H1 (cell line): ENCODE measurements at regions not wholly inside any gene's neighbourhood (a gene's known extent, or its start where the extent isn't known, plus 50 kb on each side); places are given as distances from the start of the nearest gene placed in this dataset.
"Not testable (repeated sequence)": the region's sequence is repeated elsewhere in the genome, so short reads cannot be mapped to it uniquely, and the experiment has no call there.

ENCODE experiments used
- CTCF ChIA-PET: fragments of 300-600 bp; sonication (Branson Sonifier 250); formaldehyde crosslinking; loops from one replicate; lab custom pipeline; 2021; ENCODE audit not compliant: partially characterized antibody; lab: Charles Lee
- POLR2A ChIA-PET: fragments of 300-600 bp; sonication (Branson Sonifier 250); formaldehyde crosslinking; loops from one replicate; lab custom pipeline; 2021; ENCODE audit warnings: inconsistent platforms; ENCODE audit not compliant: partially characterized antibody; lab: Charles Lee
- DNase-seq, 2 experiments: peaks; one replicate each; pipeline versions ENCODE4 v3.0.0 to v3.0.0-alpha.2; 2010 to 2022; ENCODE audit warnings: low spot score in 2 of 2, low read depth in 1 of 2, mixed read lengths in 1 of 2
- FAIRE-seq: peaks from 2 replicates; lab custom pipeline; 2011; peaks lifted over from hg19 to GRCh38; lab: Jason Lieb, UNC
- H2AFZ ChIP-seq: 2 replicates; pipeline ENCODE4 v1.8.1; 2012; ENCODE audit warnings: low read length, inconsistent platforms
- H2AK5ac ChIP-seq: 2 replicates; pipeline ENCODE4 v1.6.1; 2013; ENCODE audit warnings: low read depth, low read length
- H2BK120ac ChIP-seq: replicated peaks from 2 replicates; pipeline ENCODE3; 2013; ENCODE audit warnings: low read depth, low read length, inconsistent platforms
- H2BK12ac ChIP-seq: 2 replicates; pipeline ENCODE4 v1.6.1; 2013; ENCODE audit warnings: low read depth, low read length
- H2BK15ac ChIP-seq: 2 replicates; pipeline ENCODE4 v1.6.1; 2013; ENCODE audit warnings: low read length
- H2BK20ac ChIP-seq: 2 replicates; pipeline ENCODE4 v1.6.1; 2013; ENCODE audit warnings: low read length
- H2BK5ac ChIP-seq: 2 replicates; pipeline ENCODE4 v1.6.1; 2013; ENCODE audit warnings: low read depth, low read length
- H3K14ac ChIP-seq: 2 replicates; pipeline ENCODE4 v1.6.1; 2013; ENCODE audit warnings: inconsistent platforms; ENCODE audit not compliant: insufficient read length
- H3K18ac ChIP-seq: 2 replicates; pipeline ENCODE4 v1.6.1; 2013; ENCODE audit warnings: low read length; ENCODE audit errors: extremely low read depth
- H3K23ac ChIP-seq: 2 replicates; pipeline ENCODE4 v1.6.1; 2013; ENCODE audit warnings: inconsistent platforms; ENCODE audit not compliant: insufficient read length
- H3K23me2 ChIP-seq: 2 replicates; pipeline ENCODE4 v1.6.1; 2013; ENCODE audit warnings: low read depth, low read length
- H3K27ac ChIP-seq: 2 replicates; pipeline ENCODE4 v1.6.1; 2011; ENCODE audit warnings: low read depth, low read length, inconsistent platforms
- H3K27me3 ChIP-seq, 4 experiments: replicated peaks in 1 of 4; 1 replicate in 1 of 4; 2 replicates in 3 of 4; pipeline versions ENCODE4 v1.6.1 to v1.8.1; 2011 to 2013; ENCODE audit warnings: low read length in 3 of 4, mild to moderate bottlenecking in 3 of 4, inconsistent platforms in 2 of 4, mixed read lengths in 2 of 4, moderate library complexity in 1 of 4; ENCODE audit not compliant: control insufficient read depth in 3 of 4, insufficient read depth in 3 of 4; ENCODE audit errors: extremely low read depth in 1 of 4
- H3K36me3 ChIP-seq, 4 experiments: 2 replicates each; pipeline versions ENCODE4 v1.6.1 to v1.8.1; 2011 to 2013; ENCODE audit warnings: mild to moderate bottlenecking in 4 of 4, low read length in 3 of 4, moderate library complexity in 2 of 4, control low read depth in 1 of 4, inconsistent platforms in 1 of 4; ENCODE audit not compliant: insufficient read depth in 4 of 4, control insufficient read depth in 2 of 4
- H3K4ac ChIP-seq: replicated peaks from 2 replicates; pipeline ENCODE3; 2013; ENCODE audit warnings: low read length, low read depth, mixed read lengths, inconsistent platforms; ENCODE audit not compliant: insufficient read length
- H3K4me1 ChIP-seq, 4 experiments: replicated peaks in 1 of 4; 1 replicate in 1 of 4; 2 replicates in 3 of 4; pipeline versions ENCODE4 v1.6.1 to v1.8.1; 2011 to 2013; ENCODE audit warnings: low read length in 3 of 4, inconsistent platforms in 2 of 4, mixed read lengths in 1 of 4; ENCODE audit not compliant: insufficient read depth in 4 of 4, control insufficient read depth in 3 of 4
- H3K4me2 ChIP-seq, 2 experiments: 2 replicates each; pipeline versions ENCODE4 v1.6.1 to v1.8.1; 2011 to 2013; ENCODE audit warnings: low read depth in 2 of 2, low read length in 2 of 2, control low read depth in 1 of 2, inconsistent platforms in 1 of 2, mild to moderate bottlenecking in 1 of 2; ENCODE audit not compliant: insufficient read depth in 1 of 2
- H3K4me3 ChIP-seq, 4 experiments: fragments of 200-600, 300-600 bp in 1 of 4; sonication (generic), shearing (Covaris generic), sonication (Bioruptor Twin) in 1 of 4; 2 replicates each; pipeline versions ENCODE4 v1.5.1 to v1.8.1; 2011 to 2016; ENCODE audit warnings: low read length in 4 of 4, low read depth in 3 of 4, control low read depth in 2 of 4, inconsistent platforms in 2 of 4, mild to moderate bottlenecking in 2 of 4, mixed read lengths in 1 of 4, moderate library complexity in 1 of 4; ENCODE audit not compliant: insufficient read depth in 2 of 4; ENCODE audit errors: extremely low read depth in 1 of 4
- H3K56ac ChIP-seq: replicated peaks from 2 replicates; pipeline ENCODE3; 2013; ENCODE audit warnings: low read depth, mild to moderate bottlenecking, mixed read lengths, low read length, inconsistent platforms; ENCODE audit not compliant: insufficient read length
- H3K79me1 ChIP-seq: 2 replicates; pipeline ENCODE4 v1.6.1; 2013; ENCODE audit warnings: low read depth, low read length, control low read depth
- H3K79me2 ChIP-seq, 2 experiments: 2 replicates each; pipeline versions ENCODE4 v1.6.1 to v1.8.1; 2012 to 2013; ENCODE audit warnings: low read length in 2 of 2, mild to moderate bottlenecking in 2 of 2, inconsistent platforms in 1 of 2; ENCODE audit not compliant: insufficient read depth in 2 of 2, control insufficient read depth in 1 of 2
- H3K9ac ChIP-seq, 4 experiments: replicated peaks in 1 of 4; 1 replicate in 1 of 4; 2 replicates in 3 of 4; pipeline versions ENCODE4 v1.6.1 to v1.8.1; 2011 to 2013; ENCODE audit warnings: low read depth in 3 of 4, low read length in 3 of 4, control low read depth in 2 of 4, mild to moderate bottlenecking in 2 of 4, moderate library complexity in 2 of 4, inconsistent platforms in 1 of 4; ENCODE audit errors: extremely low read depth in 1 of 4
- H3K9me3 ChIP-seq, 2 experiments: 2 replicates each; pipeline versions ENCODE4 v1.6.1 to v1.8.1; 2012 to 2013; ENCODE audit warnings: mild to moderate bottlenecking in 2 of 2, moderate library complexity in 2 of 2, control low read depth in 1 of 2, inconsistent platforms in 1 of 2, low read depth in 1 of 2, low read length in 1 of 2, mixed read lengths in 1 of 2; ENCODE audit not compliant: insufficient read depth in 2 of 2
- H4K20me1 ChIP-seq, 2 experiments: replicated peaks in 1 of 2; 2 replicates each; pipeline versions ENCODE3 to v1.8.1; 2011 to 2013; ENCODE audit warnings: inconsistent platforms in 2 of 2, low read length in 2 of 2, mild to moderate bottlenecking in 1 of 2; ENCODE audit not compliant: insufficient read depth in 2 of 2, control insufficient read depth in 1 of 2
- H4K5ac ChIP-seq: 2 replicates; pipeline ENCODE4 v1.6.1; 2013; ENCODE audit warnings: low read length, low read depth, mixed read lengths, inconsistent platforms; ENCODE audit not compliant: insufficient read length
- H4K8ac ChIP-seq: 2 replicates; pipeline ENCODE4 v1.8.0; 2013; ENCODE audit warnings: mild to moderate bottlenecking, moderate library complexity, low read length, inconsistent platforms; ENCODE audit not compliant: insufficient read depth; ENCODE audit errors: extremely low read depth
- H4K91ac ChIP-seq: replicated peaks from 2 replicates; pipeline ENCODE3; 2013; ENCODE audit warnings: low read length, mixed read lengths, inconsistent platforms; ENCODE audit not compliant: insufficient read length
- WGBS, 2 experiments: shearing (Covaris generic) in 1 of 2; methylation state at CpG; one replicate each; pipeline versions ENCODE4 v1.1.6 to v1.1.7; 2013 to 2015; ENCODE audit warnings: low lambda C conversion rate in 2 of 2, mixed read lengths in 2 of 2, inconsistent platforms in 1 of 2, low coverage in 1 of 2, missing lambda C conversion rate in 1 of 2; ENCODE audit not compliant: insufficient replicate concordance in 2 of 2, insufficient coverage in 1 of 2, insufficient read length in 1 of 2; ENCODE audit errors: extremely low coverage in 1 of 2, missing lambda C conversion rate in 1 of 2; 5-methylcytosine and 5-hydroxymethylcytosine counted together

GRCh38 chr20:29086145-29086718 lies 2171.2 kb upstream of the DEFB115 start:
- H4K5ac ChIP-seq, H3K4ac ChIP-seq, H3K27me3 ChIP-seq, H2BK5ac ChIP-seq, H3K18ac ChIP-seq, H3K27ac ChIP-seq, POLR2A ChIA-PET, H3K79me2 ChIP-seq, H3K14ac ChIP-seq, H3K56ac ChIP-seq, H2BK15ac ChIP-seq, H2BK20ac ChIP-seq, H3K4me3 ChIP-seq, H3K23ac ChIP-seq, H4K20me1 ChIP-seq, CTCF ChIA-PET, H3K79me1 ChIP-seq, FAIRE-seq, H3K36me3 ChIP-seq, DNase-seq, H4K91ac ChIP-seq, H2BK120ac ChIP-seq, H2AK5ac ChIP-seq, H3K4me1 ChIP-seq, H2BK12ac ChIP-seq, H3K9ac ChIP-seq, H3K23me2 ChIP-seq, H4K8ac ChIP-seq, H2AFZ ChIP-seq, H3K4me2 ChIP-seq: not testable (repeated sequence)
- H3K9me3 ChIP-seq: peaks cover 28 to 32% of the 10 kb centered on the region in 2 experiments
- 90% methylated on average over 11 of the region's 11 CpGs; no CpG with 5 or more reads in 1 of the 2 experiments for WGBS, 2 experiments
